ENCODE measurements at regions not wholly inside any gene's neighbourhood (a gene's known extent, or its start where the extent isn't known, plus 50 kb on each side); places are given as distances from the start of the nearest gene placed in this dataset.

GRCh38 chr12:59027199-59027598 is 106.9 kb upstream of the LRIG3 start:
- TF ChIP-seq EZH2phosphoT487 (IDR thresholded peaks at IDR 0.05; ENCODE audit: borderline replicate concordance) (no peak), SIN3A (IDR thresholded peaks at IDR 0.05; ENCODE audit: low read depth) (no peak), CBX3 (IDR thresholded peaks at IDR 0.05; ENCODE audit: low read depth) (no peak), EGR1 (IDR thresholded peaks at IDR 0.05; ENCODE audit: low read depth) (no peak), EZH2 (IDR thresholded peaks at IDR 0.05) (no peak), ZBTB33 (IDR thresholded peaks at IDR 0.05; ENCODE audit: extremely low read depth, insufficient replicate concordance, low read length) (no peak), ZNF274 (IDR thresholded peaks at IDR 0.05; ENCODE audit: low read depth, low read length) (no peak), SP1 (IDR thresholded peaks at IDR 0.05; ENCODE audit: low read depth) (no peak)
- POLR2A ChIA-PET, result no interaction called here
- no peaks in the 10 kb centered on the region for H3K27me3 ChIP-seq (ENCODE audit: insufficient read depth, low read length)
- CTCF ChIA-PET, result no interaction called here
- no peak overlapping the region for H3K4me3 ChIP-seq (replicated peaks in 1 of 2; ENCODE audit: low read depth in 1 of 2, low read length in 2 of 2)
- DNase-seq (ENCODE audit: low read depth, low spot score) (no peak), ATAC-seq (no peak)
- no peaks in the 10 kb centered on the region for H4K20me1 ChIP-seq (ENCODE audit: insufficient read depth)
- no peaks in the 10 kb centered on the region for H3K36me3 ChIP-seq (ENCODE audit: control insufficient read depth in 1 of 2, insufficient read depth in 2 of 2, low read length in 2 of 2)
- no peak overlapping the region for H3K9ac ChIP-seq (ENCODE audit: low read length)
- intact Hi-C loops (cut with micrococcal nuclease), result no loop called here
- H3K4me2 ChIP-seq (ENCODE audit: low read length), result no peak overlapping the region
- H3K9me2 ChIP-seq (ENCODE audit: insufficient read depth), result no peaks in the 10 kb centered on the region
- no peak overlapping the region for H3K27ac ChIP-seq (ENCODE audit: low read depth, low read length)
- no TSS peak for BruUV-seq (replicated peaks)
- RAD21 ChIA-PET (ENCODE audit: low non-redundant PET in 1 of 2, low total read pairs in 2 of 2, uncharacterized antibody in 2 of 2, unreplicated experiment in 2 of 2), result no interaction called here
- H2AFZ ChIP-seq (ENCODE audit: low read depth, low read length, poor library complexity, severe bottlenecking), result no peak overlapping the region
- no peaks in the 10 kb centered on the region for H3K9me3 ChIP-seq (ENCODE audit: control insufficient read depth in 1 of 2, insufficient read depth in 1 of 2, low read depth in 1 of 2, low read length in 2 of 2)
- H3K79me2 ChIP-seq (ENCODE audit: insufficient read depth, low read length), result no peaks in the 10 kb centered on the region
- H3K4me1 ChIP-seq (ENCODE audit: control insufficient read depth in 1 of 2, insufficient read depth in 2 of 2, low read length in 2 of 2), result no peaks in the 10 kb centered on the region

- Histone ChIP-seq H3K4me3 (replicated peaks in 1 of 2; ENCODE audit: low read depth in 1 of 2, low read length in 2 of 2) (no peak overlapping the region), H3K9ac (ENCODE audit: low read length) (no peak overlapping the region), H3K79me2 (ENCODE audit: insufficient read depth, low read length) (no peaks in the 10 kb centered on the region), H3K9me2 (ENCODE audit: insufficient read depth) (no peaks in the 10 kb centered on the region), H3K9me3 (ENCODE audit: control insufficient read depth in 1 of 2, insufficient read depth in 1 of 2, low read depth in 1 of 2, low read length in 2 of 2) (no peaks in the 10 kb centered on the region), H3K4me2 (ENCODE audit: low read length) (no peak overlapping the region), H3K4me1 (ENCODE audit: control insufficient read depth in 1 of 2, insufficient read depth in 2 of 2, low read length in 2 of 2) (no peaks in the 10 kb centered on the region), H3K36me3 (ENCODE audit: control insufficient read depth in 1 of 2, insufficient read depth in 2 of 2, low read length in 2 of 2) (no peaks in the 10 kb centered on the region), H3K27ac (ENCODE audit: low read depth, low read length) (no peak overlapping the region), H4K20me1 (ENCODE audit: insufficient read depth) (no peaks in the 10 kb centered on the region), H3K27me3 (ENCODE audit: insufficient read depth, low read length) (no peaks in the 10 kb centered on the region), H2AFZ (ENCODE audit: low read depth, low read length, poor library complexity, severe bottlenecking) (no peak overlapping the region)
- ChIA-PET RAD21 (ENCODE audit: low non-redundant PET in 1 of 2, low total read pairs in 2 of 2, uncharacterized antibody in 2 of 2, unreplicated experiment in 2 of 2) (no interaction called here), CTCF (no interaction called here), POLR2A (no interaction called here)
- ATAC-seq, result no peak
- BruUV-seq (replicated peaks), result no TSS peak
- intact Hi-C loops (cut with micrococcal nuclease), result no loop called here
- DNase-seq (ENCODE audit: low read depth, low spot score), result no peak
- TF ChIP-seq ZBTB33 (IDR thresholded peaks at IDR 0.05; ENCODE audit: extremely low read depth, insufficient replicate concordance, low read length), result no peak
- TF ChIP-seq ELF1 (IDR thresholded peaks at IDR 0.05; ENCODE audit: borderline replicate concordance, low read depth), result no peak
- no peak for TF ChIP-seq RAD21 (IDR thresholded peaks at IDR 0.05; ENCODE audit: low read depth)
- no peak for TF ChIP-seq ZNF274 (IDR thresholded peaks at IDR 0.05; ENCODE audit: low read depth, low read length)
- TF ChIP-seq JUND (IDR thresholded peaks at IDR 0.05), result no peak
- no peak for TF ChIP-seq REST (IDR thresholded peaks at IDR 0.05; ENCODE audit: low read depth)
- no peak for TF ChIP-seq EZH2phosphoT487 (IDR thresholded peaks at IDR 0.05; ENCODE audit: borderline replicate concordance)
- no peak for TF ChIP-seq FOSL1 (IDR thresholded peaks at IDR 0.05; ENCODE audit: low read depth)
Observed at GRCh38 chr12:59023861-59024424, 103.6 kb upstream of the LRIG3 start.
